ENCODE measurements at regions not wholly inside any gene's neighbourhood (a gene's known extent, or its start where the extent isn't known, plus 50 kb on each side); places are given as distances from the start of the nearest gene placed in this dataset.

GRCh38 chr13:19090495-19090894 lies 91.1 kb downstream of the TUBA3C start:
- Histone ChIP-seq H3K4me1 (no peaks in the 10 kb centered on the region), H3K27me3 (peaks cover 0 to 4% (median 0%) of the 10 kb centered on the region in 7 donors), H3K36me3 (no peaks in the 10 kb centered on the region), H3K4me3 (no peak overlapping the region), H3K27ac (no peak overlapping the region), H3K9me3 (no peaks in the 10 kb centered on the region)
- DNase-seq (no peak), ATAC-seq (no peak)
- intact Hi-C loops (cut with DNase I) = no loop called here
- no peak for TF ChIP-seq CTCF (IDR thresholded peaks at IDR 0.05)
- WGBS, 2 donors = 93 to 95% methylated on average over 17 of the region's 17 CpGs

GRCh38 chr13:19089315-19089714 lies 92.3 kb downstream of the TUBA3C start:
- 60 to 61% methylated on average over 10 of the region's 10 CpGs for WGBS, 2 donors
- TF ChIP-seq CTCF (IDR thresholded peaks at IDR 0.05) = peak in 5 of 9 donors; percentile 16 to 27 (median 24)
- Histone ChIP-seq H3K36me3 (no peaks in the 10 kb centered on the region), H3K9me3 (no peaks in the 10 kb centered on the region), H3K4me1 (no peaks in the 10 kb centered on the region), H3K4me3 (no peak overlapping the region), H3K27me3 (peaks cover 0 to 6% (median 0%) of the 10 kb centered on the region in 7 donors), H3K27ac (no peak overlapping the region)
- ATAC-seq (no peak), DNase-seq (no peak)
- intact Hi-C loops (cut with DNase I) = no loop called here

GRCh38 chr13:19088416-19088815 lies 93.2 kb downstream of the TUBA3C start:
- intact Hi-C loops (cut with DNase I) = no loop called here
- Histone ChIP-seq H3K9me3 (no peaks in the 10 kb centered on the region), H3K36me3 (no peaks in the 10 kb centered on the region), H3K27me3 (peaks cover 0 to 6% (median 0%) of the 10 kb centered on the region in 7 donors), H3K4me3 (no peak overlapping the region), H3K27ac (no peak overlapping the region), H3K4me1 (no peaks in the 10 kb centered on the region)
- DNase-seq (no peak), ATAC-seq (no peak)
- 66 to 74% methylated on average over 8 of the region's 8 CpGs for WGBS, 2 donors
- no peak for TF ChIP-seq CTCF (IDR thresholded peaks at IDR 0.05)

GRCh38 chr13:19085876-19086275 lies 95.7 kb downstream of the TUBA3C start:
- 91 to 93% methylated on average over 12 of the region's 12 CpGs for whole genome bisulfite sequencing, 2 donors
- no peaks in the 10 kb centered on the region for H3K4me1 ChIP-seq
- intact Hi-C loops (cut with DNase I) = no loop called here
- peaks cover 0 to 9% (median 0%) of the 10 kb centered on the region in 7 donors for H3K27me3 ChIP-seq
- H3K36me3 ChIP-seq = no peaks in the 10 kb centered on the region
- DNase-seq = no peak
- no peak overlapping the region for H3K4me3 ChIP-seq
- no peak for TF ChIP-seq CTCF (IDR thresholded peaks at IDR 0.05)
- no peak for ATAC-seq
- H3K27ac ChIP-seq = no peak overlapping the region
- H3K9me3 ChIP-seq = peaks cover 0 to 13% (median 2%) of the 10 kb centered on the region in 11 donors
